ENCODE measurements at regions not wholly inside any gene's neighbourhood (a gene's known extent, or its start where the extent isn't known, plus 50 kb on each side); places are given as distances from the start of the nearest gene placed in this dataset.

DNA sequence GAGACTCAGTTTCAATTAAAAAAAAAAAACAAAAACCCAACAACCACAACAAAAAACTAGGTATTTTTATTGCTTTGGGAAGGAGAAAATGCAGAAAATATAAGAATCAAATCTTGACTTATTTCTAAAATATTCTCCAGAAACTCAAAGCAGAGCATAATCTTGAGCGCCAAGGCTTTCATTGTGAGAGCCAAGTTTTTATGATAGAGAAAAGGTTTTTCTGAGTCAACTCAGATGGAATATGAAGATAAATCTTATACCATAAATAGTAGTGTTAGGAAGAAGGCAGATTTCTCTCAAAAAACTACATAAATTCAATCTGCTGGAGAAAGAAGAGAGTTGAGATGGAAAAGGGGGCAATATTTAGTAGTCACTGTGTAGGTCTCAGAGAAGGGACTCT, 121.2 kb upstream of the OSR1 start:
- DNase-seq: no peak

- DNase-seq: no peak
These were observed 120.0 kb upstream of the OSR1 start for GRCh38 chr2:19478409-19478808.

GRCh38 chr2:19476327-19476726, 117.9 kb upstream of the OSR1 start:
- no peak for DNase-seq

- DNase-seq: peak; percentile 73
These were observed 115.7 kb upstream of the OSR1 start for GRCh38 chr2:19474128-19474527.

DNA sequence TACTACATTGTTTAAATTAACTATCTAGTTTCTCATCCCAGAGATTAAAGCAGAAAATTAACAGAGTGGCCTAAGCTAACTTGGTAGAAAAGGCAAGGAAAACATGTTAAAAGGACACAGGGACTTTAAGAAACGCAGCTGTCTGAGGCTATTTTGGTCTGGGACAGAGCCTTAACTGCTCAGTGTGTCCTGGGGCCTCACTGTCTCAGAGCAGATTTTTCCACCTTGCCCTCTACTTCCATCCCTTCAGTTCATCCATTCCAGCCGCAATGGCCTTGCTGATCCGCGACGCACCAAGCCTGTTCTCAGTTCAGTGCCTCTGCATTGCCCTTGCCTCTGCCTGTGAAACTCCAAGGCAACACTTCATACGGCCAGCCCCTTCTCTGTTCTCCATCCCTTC, 114.9 kb upstream of the OSR1 start:
- no peak for DNase-seq

DNA sequence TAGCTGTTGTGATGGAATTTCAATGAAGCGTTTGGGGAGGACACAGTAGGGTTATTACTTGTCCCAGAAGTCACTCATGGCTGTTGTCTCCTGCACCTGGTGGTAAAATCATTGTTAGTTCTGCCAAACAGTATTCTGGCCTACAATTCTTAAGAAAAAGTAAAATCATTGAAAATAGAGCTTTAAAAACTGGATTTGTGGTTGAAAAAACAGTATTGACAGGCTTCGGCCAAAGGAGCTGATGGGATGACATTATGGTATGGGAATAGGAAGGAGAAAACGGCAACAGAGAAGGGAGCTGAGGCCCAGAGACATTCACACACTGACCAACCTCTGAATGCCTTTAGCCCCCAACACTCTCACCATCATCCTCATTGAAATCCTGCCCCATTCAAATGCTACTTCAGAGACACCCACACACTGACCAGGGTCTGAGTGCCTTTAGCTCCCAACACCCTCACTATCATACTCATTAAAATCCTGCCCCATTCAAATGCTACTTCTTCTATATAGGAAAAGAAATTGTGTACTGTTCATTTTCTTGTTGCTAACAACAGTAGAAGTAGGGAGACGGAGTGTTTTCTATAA, 114.1 kb upstream of the OSR1 start:
- no peak for DNase-seq

- DNase-seq: no peak
These were observed 113.1 kb upstream of the OSR1 start for GRCh38 chr2:19471491-19471890.

GRCh38 chr2:19465978-19466377, 107.6 kb upstream of the OSR1 start:
- no peak for DNase-seq

GRCh38 chr2:19462256-19462645, 103.8 kb upstream of the OSR1 start:
- DNase-seq: no peak

DNA sequence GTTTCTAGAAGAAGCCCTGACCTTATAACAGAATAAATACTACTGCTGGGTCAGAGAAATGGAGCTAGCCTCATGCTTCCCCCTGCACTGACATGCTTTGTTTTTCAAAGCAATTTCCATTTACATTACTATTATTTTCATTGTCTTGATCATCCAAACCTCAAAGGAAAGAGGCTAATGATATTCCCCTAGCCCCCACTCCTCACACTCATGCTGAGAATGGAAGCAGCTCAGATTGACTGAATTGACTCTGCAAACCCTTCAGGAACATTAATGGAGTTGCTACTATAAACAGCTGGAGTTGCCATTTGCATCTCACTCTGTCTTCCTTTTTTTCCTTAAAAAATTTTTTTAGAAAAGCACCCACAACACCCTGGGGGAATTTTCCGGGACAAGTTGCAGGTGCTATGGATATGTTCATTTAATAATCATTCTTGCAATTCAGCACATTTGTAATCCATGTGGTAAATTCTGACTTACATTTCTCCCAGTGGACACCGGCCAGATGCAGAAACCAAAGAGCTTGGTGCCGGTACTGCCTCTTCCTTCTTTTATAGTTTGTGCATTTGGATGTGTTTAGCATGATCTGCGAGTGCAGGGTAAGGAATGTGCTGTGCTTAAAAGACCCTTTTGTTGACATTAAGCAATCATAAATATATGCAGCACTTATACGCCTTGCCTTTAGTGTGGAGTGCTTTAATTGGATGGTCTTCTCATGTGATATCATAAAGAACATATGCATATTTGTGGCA, 103.3 kb upstream of the OSR1 start:
- DNase-seq: no peak

- no peak for DNase-seq
These were observed 102.3 kb upstream of the OSR1 start for GRCh38 chr2:19460761-19461160.

- no peak for DNase-seq
These were observed 100.1 kb upstream of the OSR1 start for GRCh38 chr2:19458427-19459003.

GRCh38 chr2:19457809-19458208, 99.4 kb upstream of the OSR1 start:
- no peak for DNase-seq

- no peak for DNase-seq
These were observed 98.4 kb upstream of the OSR1 start for GRCh38 chr2:19456705-19457309.

DNA sequence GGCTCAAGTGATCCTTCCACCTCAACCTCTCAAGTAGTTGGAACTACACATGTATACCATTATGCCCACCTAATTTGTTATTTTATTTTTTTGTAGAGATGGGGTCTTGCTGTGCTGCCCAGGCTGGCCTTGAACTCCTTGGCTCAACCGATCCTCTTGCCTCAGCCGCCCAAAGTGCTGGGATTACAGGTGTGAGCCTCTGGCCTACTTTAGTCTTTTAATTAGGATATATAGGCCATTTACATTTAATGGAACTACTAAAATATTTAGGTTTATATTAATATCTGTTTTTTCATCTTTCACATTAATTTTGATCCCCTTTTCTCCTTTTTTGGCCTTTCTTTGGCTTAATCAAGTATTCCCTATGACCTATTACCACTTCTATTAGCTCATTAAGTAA, 95.7 kb upstream of the OSR1 start:
- no peak for DNase-seq

DNA sequence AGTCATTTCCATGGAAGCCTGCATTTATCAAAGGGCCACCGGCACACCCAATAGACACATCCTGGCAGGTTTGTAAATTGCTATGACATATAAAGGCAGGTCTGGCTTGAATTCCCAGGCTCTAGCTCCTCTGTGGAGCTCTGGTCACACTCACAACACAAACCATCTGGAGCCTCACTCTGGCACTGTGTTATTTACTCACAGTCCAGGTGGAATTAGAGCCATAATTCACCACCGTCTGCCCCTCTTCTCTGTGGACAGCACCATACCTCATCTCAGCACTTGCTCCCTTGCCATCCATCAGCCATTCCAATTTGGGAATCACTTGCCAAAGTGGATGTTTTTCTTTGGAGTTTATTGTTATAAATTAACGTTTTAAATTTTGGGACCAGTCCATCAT, 84.3 kb upstream of the OSR1 start:
- no peak for DNase-seq

- DNase-seq: no peak
These were observed 80.7 kb upstream of the OSR1 start for GRCh38 chr2:19439081-19439480.

GRCh38 chr2:19435815-19436214, 77.4 kb upstream of the OSR1 start:
- no peak for DNase-seq

- DNase-seq: no peak
These were observed 76.0 kb upstream of the OSR1 start for GRCh38 chr2:19434413-19434812.

DNA sequence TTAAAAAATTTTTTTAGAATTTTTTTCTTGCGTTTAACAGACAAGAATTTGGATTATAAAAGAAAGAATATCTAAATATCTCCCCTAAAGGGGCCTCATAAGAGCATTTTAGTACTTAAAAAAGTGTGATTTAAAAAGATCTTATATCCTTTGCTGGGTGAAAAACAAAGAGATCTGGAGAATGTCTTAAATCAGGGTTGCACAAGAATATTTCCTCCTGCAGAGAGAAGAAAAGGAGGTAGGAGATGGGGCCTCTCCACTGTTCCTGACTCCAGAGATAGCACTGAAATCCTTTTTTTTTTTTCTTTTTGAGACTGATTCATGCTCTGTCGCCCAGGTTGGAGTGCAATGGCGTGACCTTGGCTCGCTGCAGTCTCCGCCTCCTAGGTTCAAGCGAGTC, 68.5 kb upstream of the OSR1 start:
- no peak for DNase-seq

GRCh38 chr2:19426144-19426543, 67.7 kb upstream of the OSR1 start:
- DNase-seq: no peak

DNA sequence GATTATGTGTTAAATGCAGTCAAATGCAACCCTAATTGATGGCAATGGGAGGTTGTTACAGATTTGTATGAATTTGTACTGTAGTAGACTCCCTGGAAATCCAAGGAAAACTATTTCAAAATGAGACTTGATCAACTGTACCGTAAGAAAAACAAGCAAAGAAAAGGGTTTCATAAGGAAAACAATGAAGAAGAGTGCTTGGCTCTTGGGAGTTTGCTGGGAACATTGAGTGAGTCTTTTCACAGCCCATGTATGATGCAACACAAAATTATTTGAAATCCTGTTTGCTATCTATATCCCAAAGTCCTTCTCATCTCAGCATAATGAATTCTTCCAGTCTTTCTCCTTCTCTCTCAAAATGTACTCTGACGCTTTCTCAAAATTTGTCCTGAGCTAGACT, 67.0 kb upstream of the OSR1 start:
- no peak for DNase-seq

DNA sequence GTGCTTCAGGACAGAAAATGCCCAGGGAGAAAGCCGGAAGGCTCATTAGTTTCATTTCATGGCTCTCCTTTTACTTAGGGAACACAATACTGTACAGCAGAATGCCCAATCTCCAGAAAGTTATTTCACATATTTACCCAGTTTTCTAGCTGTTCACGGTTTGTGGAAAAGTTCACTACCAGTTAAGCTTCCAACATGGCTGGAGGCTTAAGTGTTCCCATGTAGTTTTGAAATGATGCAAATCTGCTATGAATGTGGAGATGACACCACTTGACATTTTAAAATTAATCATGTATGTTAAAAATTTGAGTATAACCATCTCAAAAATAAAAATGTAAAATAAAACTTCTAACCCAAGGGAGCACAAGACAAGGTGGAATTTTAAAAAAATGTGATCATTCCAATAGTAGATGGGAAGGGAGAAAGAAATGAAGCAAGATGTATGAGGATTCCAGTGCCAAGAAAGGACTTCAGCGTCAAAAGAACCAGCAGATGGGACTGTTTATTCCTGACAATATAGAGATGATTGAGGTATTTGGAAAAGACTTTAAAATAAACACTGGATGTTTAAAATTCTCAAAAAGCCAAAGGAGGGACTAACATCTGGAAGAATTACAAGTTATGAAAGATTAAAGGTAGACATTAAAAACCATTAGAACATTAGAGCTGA, 60.9 kb upstream of the OSR1 start:
- DNase-seq: no peak
